NCI-H345 treated with DMSO at 0.1 percent for 48 hours (cell line): ENCODE measurements at regions not wholly inside any gene's neighbourhood (a gene's known extent, or its start where the extent isn't known, plus 50 kb on each side); places are given as distances from the start of the nearest gene placed in this dataset.
A peak's percentile ranks its signal among the peaks of the same experiment; 100 is the strongest.

Source experiments
- DNase-seq: peaks from one replicate; lab custom pipeline; 2025; ENCODE audit not compliant: unreplicated experiment; lab: John Stamatoyannopoulos, UW

DNA sequence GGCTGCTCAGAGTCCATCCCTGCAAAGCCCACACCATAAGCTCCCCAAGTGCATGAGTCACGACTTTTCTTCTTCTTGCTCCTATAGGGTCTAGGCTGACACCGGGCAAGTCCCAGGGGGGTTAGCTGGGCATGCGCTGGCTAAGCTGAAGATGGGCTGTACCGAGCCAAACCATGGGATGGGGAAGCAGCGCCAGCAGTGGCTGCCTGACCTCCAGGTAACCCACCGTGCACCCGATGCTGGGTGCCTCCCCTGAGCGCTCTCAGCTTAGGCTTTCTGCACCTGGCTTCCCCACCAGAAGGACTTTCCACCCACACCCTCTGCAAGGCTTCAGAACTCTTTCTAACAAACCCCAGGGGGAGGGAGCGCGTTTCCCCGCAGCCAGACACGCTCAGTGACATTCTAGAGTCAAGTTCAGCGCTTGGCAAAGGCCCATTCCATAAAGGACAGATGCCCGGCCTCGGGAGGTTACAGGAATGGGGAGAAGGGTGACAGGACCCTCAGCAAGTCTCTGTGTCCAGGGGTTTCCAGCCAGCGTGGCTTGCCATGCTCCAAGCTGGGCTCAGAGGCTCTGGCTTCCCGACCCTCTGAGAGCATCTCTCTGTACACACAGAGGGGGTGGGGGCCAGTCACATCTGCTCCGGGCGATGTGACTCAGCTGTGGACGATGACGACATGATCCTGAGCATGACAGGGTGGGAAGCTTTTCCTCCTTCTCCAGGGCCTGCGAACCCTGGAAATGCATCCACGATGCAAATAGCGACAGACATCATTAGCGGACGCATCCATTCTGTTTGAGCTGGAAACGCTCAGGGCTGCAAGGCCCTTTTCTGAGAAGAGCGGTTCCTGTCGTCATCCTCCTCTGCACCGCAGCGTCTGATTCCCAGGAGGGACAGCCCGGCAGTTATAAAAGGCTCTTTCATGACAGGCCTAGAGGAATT, 107.8 kb downstream of the SIK1 start:
- DNase-seq, result no peak

DNA sequence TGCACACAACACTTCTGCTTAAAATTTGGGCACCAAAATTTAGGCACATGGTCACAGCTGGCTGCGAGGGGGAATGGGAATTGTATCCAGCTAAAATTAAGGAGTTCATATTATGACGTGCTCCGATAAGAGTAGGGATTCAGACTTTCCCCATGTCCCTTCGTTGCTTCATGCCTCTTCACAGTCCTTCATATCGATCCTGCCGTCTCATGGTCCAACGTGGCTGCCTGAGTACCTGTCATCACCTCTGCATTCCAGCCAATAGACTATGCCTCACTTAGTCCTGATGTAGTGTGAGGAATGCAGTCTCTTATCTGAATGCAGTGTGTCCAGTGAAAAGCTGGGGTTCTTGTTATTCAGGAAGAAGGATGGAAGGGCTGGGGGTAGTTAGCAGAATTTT, 108.6 kb downstream of the SIK1 start:
- no peak for DNase-seq

DNA sequence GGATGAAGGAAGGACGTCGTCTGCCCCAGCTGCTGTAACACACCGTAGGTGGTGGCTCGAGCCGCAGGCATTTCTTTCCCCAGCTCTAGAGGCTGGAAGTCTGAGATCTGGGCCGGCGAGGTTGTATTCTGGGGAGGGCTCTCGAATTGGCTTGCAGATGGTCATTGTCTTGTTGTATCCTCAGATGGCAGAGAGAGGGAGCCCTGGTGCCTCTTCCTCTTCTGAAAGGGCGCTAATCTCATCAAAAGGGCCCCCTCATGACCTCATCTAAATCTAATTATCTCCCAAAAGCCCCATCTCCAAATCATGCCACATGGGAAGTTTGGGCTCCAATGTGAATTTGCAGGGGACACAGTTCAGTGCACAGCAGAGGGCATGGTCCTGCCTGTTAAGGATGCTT, 109.0 kb downstream of the SIK1 start:
- no peak for DNase-seq

DNA sequence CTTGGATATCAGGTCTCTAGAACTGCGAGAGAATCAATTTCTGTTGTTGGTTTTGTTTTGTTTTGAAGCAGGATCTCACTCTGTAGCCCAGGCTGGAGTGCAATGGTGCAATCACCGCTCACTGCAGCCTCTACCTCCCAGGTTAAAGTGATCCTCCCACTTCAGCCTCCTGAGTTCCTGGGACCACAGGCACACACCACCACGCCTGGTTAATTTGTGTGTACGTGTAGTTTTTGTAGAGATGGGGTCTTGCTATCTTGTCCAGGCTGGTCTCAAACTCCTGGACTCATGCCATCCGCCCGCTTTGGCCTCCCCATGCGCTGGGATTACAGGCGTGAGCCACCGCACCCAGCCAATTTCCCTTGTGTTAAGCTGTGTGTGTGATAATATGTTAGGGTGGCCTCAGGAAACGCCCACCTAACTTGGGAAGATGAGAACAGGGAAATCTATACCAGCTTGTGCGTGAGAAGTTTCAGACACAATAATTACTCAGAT, 109.6 kb downstream of the SIK1 start:
- no peak for DNase-seq

DNA sequence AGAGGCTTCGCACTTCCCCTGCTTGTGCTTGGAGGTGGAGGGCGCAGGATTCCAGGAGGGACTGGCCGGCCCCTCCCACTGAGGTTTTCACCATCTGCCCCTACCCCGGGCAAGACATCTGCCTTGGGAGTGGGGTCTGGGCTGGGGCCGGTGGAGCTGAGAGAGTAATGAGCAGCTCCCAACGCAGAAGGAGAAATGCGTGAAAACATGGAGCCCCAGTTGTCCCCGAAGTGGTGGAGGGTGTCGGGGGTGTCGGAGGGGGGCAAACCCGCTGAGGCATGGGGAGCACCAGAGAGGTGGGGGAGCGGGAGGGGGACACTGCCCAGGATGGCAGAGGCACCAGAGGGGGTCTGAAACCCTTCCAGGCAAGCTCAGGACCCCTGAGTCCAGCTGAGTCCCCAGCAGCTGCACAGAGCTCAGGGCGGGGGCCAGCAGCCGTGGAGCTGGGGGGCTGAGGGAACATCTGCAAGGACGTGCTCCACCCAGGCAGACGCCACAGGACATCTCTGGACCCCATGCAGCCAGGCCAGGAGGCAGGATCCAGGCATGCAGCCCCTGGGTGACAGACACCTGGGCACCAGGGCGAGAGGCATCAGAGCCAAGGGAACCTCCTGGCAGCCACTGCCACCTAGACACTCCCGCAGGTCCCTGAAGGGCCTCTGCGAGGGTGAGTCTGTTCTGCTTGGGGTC, 110.6 kb downstream of the SIK1 start:
- DNase-seq, result no peak

DNA sequence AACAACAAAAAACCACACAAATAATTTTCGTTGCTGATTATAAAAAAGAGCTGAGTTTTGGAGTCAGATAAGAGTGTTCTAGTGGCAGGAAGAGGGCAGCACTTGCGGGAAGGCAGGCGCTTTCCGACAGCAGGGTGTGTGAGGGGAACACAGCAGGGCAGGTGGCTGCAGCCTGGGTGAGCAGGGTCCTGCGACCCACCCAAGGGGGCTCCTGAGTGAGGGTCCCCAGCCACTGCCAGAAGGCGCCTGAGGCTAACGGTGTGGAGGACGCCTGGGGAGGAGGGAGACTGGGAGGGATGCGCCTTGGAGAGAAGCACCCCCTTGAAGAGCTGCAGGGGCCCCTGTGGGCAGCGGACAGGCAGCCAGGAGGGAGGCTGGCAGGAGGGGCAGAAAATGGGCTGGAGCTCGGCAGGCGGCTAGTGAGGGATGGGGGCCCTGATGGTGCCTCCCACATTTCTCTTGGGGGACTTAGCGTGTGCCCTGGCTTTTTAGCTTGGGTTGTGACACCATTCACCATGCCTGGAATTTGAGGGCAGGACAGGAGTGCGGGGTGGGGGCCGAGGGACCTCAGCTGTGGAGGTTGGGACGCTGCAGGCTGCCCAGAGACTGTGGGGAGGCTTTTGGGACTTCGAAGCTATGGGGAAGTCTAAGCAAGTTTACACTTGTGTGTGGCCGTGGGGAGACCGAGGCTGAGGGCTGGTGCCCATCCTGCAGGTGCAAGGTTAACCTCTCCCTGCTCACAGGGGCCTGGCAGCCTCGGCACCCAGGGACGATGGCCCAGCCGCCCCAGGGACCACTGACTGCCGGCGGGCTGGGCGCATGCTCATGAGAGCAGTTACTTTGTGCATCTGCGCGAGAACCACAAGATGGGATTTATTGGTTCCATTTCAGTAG, 111.4 kb downstream of the SIK1 start:
- DNase-seq, result no peak

DNA sequence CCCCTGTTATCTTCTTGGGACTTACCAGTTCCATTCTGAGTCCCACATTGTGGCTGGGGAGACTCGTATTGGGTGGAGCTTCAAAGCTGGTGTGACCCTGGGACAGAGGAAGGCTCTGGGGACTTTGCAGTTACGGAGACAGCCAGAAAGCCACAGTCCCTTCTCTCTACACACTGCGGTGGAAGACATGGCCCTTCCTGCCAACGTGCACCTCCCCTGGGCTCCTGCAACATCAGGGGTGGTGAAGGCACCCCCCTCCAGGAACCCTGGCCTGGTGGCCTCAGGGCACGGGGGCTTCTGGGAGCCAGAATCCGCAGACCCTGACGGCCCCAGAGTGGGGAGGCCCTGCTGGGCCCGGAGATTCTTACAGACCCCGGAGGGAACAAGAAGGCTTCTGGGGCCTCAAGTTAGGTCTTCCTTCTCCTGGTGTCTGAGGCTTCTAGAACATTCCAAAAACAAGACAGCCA, 113.0 kb downstream of the SIK1 start:
- no peak for DNase-seq

DNA sequence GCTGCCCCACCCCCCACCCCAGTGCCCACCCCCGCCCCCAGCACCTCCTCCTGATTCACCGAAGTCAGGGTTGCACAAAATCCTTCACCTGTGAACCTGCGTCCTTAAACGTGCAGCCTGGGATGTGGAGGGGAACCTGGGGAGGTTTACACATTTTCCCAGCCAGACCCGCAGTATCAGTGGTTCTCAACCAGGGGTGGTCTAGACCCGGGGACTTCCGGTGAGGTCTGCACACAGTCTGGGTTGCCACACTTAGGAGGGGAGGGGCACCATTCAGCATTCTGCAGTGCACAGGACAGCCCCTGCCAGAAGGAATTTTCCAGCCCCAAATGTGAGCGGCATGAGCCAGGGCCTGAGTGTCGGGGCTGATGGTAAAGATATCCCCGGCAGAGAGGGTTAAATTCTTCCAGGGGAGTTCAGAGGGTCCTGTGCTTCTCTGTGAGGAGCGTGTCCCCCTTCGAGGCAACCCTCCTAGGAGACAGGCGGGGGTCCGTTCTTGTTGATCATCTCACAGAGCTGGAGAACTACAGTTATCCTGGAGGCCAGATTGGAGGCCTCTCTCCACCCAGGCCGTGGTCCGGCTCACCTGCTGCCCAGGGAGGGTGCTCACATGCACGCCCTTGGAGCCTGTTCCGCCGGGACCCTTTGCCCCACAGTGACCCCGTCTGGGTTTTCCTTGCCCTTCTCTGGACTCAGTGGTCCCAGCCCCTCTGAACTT, 113.6 kb downstream of the SIK1 start:
- DNase-seq, result no peak

DNA sequence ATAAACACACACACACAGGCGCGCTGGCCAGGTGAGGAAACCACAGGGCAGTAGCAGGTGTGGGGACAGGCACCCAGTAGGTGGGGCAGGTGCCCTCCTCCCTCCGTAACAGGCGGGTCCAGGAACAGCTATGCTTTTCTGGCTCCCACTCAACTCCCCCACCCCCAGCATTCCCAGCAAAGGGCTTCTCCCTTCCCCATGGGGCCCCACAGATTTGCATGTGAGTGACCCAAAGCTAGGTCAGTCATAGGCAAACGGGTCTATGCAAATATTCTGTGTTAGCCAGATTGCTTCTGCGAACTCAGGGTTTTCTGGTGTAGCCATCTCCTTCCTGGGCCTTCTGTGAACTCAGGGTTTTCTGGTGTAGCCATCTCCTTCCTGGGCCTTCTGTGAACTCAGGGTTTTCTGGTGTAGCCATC, 114.2 kb downstream of the SIK1 start:
- DNase-seq, result no peak

DNA sequence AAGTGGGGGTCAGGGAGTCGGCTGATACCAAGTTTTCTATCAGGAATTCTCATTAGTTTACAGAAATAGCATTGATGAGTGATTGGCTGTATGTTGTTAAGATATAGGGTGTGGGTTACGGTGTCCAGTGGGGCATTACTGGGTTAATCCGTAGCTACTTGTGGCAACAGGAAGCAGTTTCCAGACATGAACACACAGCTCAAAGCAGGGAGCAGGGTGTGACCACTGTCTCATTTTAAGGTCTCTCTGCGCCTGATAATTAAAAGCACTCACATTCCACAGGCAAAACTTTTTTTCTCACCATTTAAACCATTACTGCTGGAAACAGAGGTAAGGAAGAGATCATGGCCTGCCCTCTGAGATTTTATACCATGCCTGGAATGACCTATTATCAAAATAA, 114.9 kb downstream of the SIK1 start:
- DNase-seq, result no peak

DNA sequence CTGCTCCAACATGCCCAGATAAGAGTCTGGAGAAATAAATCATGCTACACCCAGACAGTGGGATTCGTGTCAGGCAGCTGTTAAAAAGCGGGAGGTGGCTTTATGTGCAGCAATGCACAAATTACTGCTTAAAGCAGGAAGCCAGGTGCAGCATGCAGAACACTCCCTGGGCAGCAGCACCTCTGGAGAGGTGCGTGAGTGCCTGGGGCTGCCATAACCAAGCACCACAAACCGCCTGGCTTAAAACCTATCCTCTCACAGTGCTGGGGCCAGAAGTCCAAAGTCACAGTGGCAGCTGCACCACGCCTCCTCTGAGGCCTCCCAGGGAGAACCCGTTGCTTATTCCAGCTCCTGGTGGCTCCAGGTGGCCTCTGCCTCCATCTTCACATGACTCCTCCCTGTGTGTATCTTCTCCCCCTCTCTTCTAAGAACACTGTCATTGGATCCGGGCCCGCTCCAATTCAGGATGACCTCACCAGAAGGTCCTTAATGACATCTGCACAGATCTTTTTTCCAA, 115.6 kb downstream of the SIK1 start:
- DNase-seq, result peak; percentile 87

DNA sequence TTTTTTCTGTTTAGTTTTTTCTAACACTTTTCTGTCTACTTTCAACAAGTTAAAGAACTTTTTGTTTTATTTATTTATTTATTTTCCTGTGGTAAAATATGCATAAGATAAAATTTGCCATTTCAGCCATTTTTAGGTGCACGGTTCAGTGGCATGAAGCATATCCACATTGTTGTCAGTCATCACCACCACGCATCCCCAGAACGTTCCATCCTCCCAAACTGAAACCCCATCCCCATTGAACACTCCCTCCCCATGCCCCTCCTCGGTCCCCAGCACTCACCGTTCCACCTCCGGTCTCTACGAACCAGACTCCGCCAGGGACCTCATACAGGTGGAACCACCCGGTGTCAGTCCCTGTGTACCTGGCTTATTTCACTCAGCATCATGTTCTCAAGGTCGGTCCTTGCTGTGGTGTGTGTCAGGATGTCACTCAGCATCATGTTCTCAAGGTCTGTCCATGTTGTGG, 118.1 kb downstream of the SIK1 start:
- no peak for DNase-seq

DNA sequence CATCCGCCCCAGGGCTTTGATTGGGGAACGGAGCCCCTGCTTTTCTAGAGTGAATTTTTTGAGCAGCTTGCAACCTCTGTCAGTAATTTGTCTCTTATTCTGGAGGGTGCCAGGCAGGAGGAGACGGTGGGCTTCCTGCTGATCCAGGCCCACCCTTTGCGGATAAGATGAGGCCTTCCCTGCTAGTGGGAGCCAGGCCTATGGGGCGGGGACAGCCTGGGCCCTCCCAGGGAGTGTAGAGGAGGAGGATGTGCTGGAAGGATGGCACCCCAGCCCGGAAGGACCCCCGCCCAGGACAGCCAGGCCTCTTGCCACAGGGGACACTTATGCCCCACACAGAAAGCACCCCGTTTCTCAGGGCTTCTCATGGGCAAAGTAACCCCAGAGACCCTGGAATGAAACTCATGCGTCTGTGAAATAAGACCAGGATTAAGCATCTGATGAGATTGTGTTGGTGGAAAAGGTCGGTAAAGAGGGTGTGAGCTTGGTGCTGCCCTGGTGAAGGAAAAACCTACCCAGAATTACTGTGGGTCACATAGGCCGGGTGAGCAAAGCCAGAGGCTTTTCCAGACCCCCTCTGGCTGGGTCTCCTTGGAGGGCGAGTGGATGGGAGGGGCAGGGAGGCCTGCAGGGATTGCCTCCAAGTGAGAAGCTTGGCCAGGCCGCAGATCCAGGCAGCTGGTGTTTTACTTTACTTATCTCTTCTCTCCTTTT, 118.7 kb downstream of the SIK1 start:
- DNase-seq, result no peak

DNA sequence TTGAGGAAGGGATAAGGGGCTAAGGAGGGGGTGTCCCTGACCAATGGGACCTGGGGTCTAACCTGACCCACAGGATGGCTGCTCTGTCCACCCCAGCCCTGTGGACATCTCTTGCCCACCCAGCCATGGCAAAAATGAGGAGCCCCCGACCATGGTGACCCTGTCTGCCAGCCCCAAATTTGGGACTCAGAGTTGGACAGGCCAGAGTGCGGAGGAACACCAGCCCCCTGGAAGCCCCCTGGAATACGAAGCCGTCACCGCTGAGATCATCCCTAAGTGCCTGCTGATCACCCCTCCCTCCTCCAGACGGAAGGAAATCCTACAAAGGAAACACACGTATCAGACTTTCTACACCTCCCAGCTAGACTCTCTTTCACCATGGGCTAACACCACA, 119.3 kb downstream of the SIK1 start:
- DNase-seq, result no peak

DNA sequence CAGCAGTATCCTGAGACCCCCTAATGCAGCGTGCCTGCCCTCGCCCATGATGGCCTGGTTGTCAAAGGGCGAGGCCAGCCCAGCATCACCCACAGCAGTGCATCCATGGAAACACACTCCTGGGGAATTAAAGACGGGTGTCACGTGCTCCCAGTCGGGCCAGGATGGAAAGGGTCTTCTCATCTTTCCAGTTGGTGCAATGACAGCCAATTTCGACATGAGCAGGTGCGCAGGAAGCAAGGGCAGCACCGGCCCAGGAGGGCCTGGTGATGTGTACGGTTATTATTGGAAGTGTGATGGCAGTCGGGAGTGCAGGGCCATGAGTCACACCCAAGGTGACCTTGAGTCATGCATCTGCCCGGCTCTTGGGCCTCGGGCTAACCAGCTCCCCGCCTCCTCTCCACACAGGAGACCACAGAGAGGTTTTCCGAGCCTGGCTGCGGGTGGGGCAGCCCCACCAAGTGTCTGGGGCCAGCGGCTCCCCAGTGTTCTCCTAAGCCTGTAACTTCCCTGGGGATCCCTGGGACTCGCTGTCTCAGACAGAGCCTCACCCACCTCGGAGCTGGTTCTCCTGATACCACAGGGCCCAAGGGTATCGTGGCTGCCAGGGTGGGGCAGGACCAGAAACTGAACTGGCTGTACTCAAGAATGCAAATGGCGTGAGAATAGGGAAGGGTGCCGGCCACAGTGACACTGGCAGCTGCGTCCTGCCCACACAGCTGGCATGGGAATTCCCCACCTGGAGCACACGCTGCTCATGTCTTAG, 119.8 kb downstream of the SIK1 start:
- DNase-seq, result no peak

DNA sequence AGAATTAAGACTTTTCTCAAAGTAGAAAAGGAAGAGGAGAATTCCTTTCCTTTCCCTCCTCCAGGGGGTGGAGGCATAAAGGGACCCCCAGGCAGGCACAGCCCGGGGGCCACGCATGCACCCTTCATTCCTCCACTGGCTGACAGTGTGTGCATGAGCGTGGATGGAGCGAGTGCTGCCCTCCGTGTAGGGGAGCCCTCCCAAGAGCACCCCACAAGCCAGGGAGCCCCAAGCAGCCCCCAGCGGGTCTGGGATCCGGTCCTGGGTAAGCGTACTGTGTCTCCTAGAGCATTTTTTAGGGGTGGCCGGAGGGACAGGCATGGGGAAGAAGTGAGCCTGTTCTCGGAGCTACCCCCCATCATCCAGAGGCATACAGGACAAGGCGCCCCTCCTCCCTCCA, 120.5 kb downstream of the SIK1 start:
- no peak for DNase-seq

DNA sequence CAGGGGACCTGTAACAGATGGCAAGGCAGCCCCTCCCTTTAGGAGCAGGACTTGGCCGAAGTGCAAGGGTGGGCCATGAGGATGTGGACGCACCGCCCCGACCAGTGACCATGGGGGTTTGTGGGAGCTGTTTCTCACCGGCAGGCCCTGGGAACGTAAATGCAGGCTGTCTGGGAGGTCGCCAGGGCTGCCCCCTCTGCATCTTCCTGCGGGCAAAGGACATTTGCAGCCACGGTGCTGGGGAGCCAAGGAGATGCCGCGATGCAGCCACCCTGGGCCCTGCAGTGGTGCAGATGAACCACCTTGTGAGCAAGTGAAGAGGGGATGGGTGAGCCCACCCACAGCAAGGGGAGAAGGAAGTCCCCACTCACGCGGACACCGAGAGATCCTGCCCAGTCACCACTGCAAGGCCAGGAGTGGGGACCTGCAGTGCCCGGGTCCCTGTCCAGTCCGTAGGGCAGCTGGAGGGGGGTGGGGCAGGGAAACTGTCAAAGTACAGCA, 121.1 kb downstream of the SIK1 start:
- no peak for DNase-seq

DNA sequence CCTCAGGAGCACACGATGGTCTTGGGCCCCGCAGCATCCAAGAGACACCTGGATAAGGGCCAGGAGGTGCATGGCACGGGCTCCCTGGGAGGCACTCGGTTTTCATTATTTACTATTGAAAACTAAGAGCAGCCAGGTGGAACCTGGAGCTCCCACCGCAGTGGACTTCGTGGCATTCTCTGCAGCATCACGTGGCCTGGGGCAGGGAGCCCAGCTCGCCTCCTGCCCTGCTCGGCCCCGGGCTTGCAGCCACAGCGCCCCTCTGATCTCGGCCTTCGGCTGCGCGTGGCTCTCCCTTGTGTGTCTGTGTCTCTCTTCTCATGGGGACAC, 121.6 kb downstream of the SIK1 start:
- no peak for DNase-seq
